MCF 10A (cell line): ENCODE measurements at regions not wholly inside any gene's neighbourhood (a gene's known extent, or its start where the extent isn't known, plus 50 kb on each side); places are given as distances from the start of the nearest gene placed in this dataset.
"Not testable (repeated sequence)": the region's sequence is repeated elsewhere in the genome, so short reads cannot be mapped to it uniquely, and the experiment has no call there.

Experiments used
- BruUV-seq: library from RNA; stranded (reverse); fragments of 400-500 nt; replicated peaks from 2 replicates; lab custom pipeline; 2021; lab: Mats Ljungman, UMichigan
- CTCF ChIA-PET: fragments of 300-600 bp; sonication (Branson Sonifier 250); formaldehyde crosslinking; extraction: SDS; loops from one replicate; lab custom pipeline; 2021; ENCODE audit warnings: antibody characterized with exemption, inconsistent platforms; lab: Yijun Ruan, JAX
- POLR2A ChIA-PET: fragments of 300-600, 350-650 bp; sonication (Branson Sonifier 250); formaldehyde crosslinking; extraction: SDS; loops from one replicate; lab custom pipeline; 2020; ENCODE audit warnings: antibody characterized with exemption, inconsistent platforms; lab: Yijun Ruan, JAX
- DNase-seq: peaks from one replicate; pipeline ENCODE4 v3.0.0-alpha.2; 2018; ENCODE audit not compliant: unreplicated experiment
- H3K27ac Mint-ChIP-seq: one replicate; pipeline ENCODE4 v1.8.0; 2022; ENCODE audit warnings: mild to moderate bottlenecking, low read depth, mixed read lengths; ENCODE audit not compliant: unreplicated experiment
- H3K27me3 Mint-ChIP-seq: one replicate; pipeline ENCODE4 v1.8.0; 2022; ENCODE audit warnings: mixed read lengths; ENCODE audit not compliant: insufficient read depth, unreplicated experiment
- H3K36me3 Mint-ChIP-seq: one replicate; pipeline ENCODE4 v1.8.0; 2022; ENCODE audit warnings: mild to moderate bottlenecking, moderate library complexity, mixed read lengths; ENCODE audit not compliant: insufficient read depth, unreplicated experiment
- H3K4me1 Mint-ChIP-seq: one replicate; pipeline ENCODE4 v1.8.0; 2022; ENCODE audit warnings: mixed read lengths; ENCODE audit not compliant: insufficient read depth, unreplicated experiment
- H3K4me3 Mint-ChIP-seq: one replicate; pipeline ENCODE4 v1.8.0; 2022; ENCODE audit warnings: mild to moderate bottlenecking, moderate library complexity, mixed read lengths; ENCODE audit not compliant: unreplicated experiment
- H3K9me3 Mint-ChIP-seq: one replicate; pipeline ENCODE4 v1.8.0; 2022; ENCODE audit warnings: mixed read lengths; ENCODE audit not compliant: unreplicated experiment
- CTCF ChIP-seq: fragments of 200-600 bp; IDR thresholded peaks from one replicate; pipeline ENCODE4 v1.8.0; 2022; ENCODE audit warnings: antibody characterized with exemption, mild to moderate bottlenecking; ENCODE audit not compliant: unreplicated experiment
- intact Hi-C: fragments of 100-400 bp; cut with micrococcal nuclease; formaldehyde crosslinking; loops from 2 replicates; pipeline ENCODE4 v1.14.1; 2022

GRCh38 chrX:125210146-125210545 lies 109.5 kb upstream of the TEX13C start:
- intact Hi-C loops = no loop called here
- ChIA-PET POLR2A (interaction anchor here (0.6 kb wide), 1 partner anchor 24 kb away, joined by 3 read pairs; no protein-coding TSS in a partner anchor), CTCF (no interaction called here)
- DNase-seq = no peak
- H3K4me3 Mint-ChIP-seq = no peak overlapping the region
- peaks cover 5% of the 10 kb centered on the region for H3K4me1 Mint-ChIP-seq
- peaks cover 7% of the 10 kb centered on the region for H3K9me3 Mint-ChIP-seq
- TF ChIP-seq CTCF = no peak
- no TSS peak for BruUV-seq
- H3K36me3 Mint-ChIP-seq = no peaks in the 10 kb centered on the region
- H3K27ac Mint-ChIP-seq = no peak overlapping the region
- H3K27me3 Mint-ChIP-seq = no peaks in the 10 kb centered on the region

GRCh38 chrX:125219852-125220251 lies 99.8 kb upstream of the TEX13C start:
- H3K27me3 Mint-ChIP-seq = no peaks in the 10 kb centered on the region
- no peak for DNase-seq
- BruUV-seq = no TSS peak

GRCh38 chrX:125236955-125237354 lies 82.7 kb upstream of the TEX13C start:
- ChIA-PET CTCF (interaction anchor here (0.7 kb wide), 1 partner anchor 9 kb away, joined by 3 read pairs; no protein-coding TSS in a partner anchor), POLR2A (no interaction called here)
- peaks cover 7% of the 10 kb centered on the region for H3K9me3 Mint-ChIP-seq
- TF ChIP-seq CTCF = no peak
- no TSS peak for BruUV-seq
- H3K4me3 Mint-ChIP-seq = no peak overlapping the region
- intact Hi-C loops = no loop called here
- H3K4me1 Mint-ChIP-seq = no peaks in the 10 kb centered on the region
- H3K27me3 Mint-ChIP-seq = no peaks in the 10 kb centered on the region
- DNase-seq = no peak
- H3K27ac Mint-ChIP-seq = no peak overlapping the region
- H3K36me3 Mint-ChIP-seq = no peaks in the 10 kb centered on the region

More at GRCh38 chrX:125219852-125220251, 99.8 kb upstream of the TEX13C start:
- Mint-ChIP-seq H3K9me3 (peaks cover 16% of the 10 kb centered on the region), H3K4me1 (peaks cover 5% of the 10 kb centered on the region), H3K36me3 (no peaks in the 10 kb centered on the region), H3K4me3 (no peak overlapping the region), H3K27ac (no peak overlapping the region)
- ChIA-PET CTCF (no interaction called here), POLR2A (no interaction called here)
- intact Hi-C loops = no loop called here
- TF ChIP-seq CTCF = no peak

- ChIA-PET POLR2A (interaction anchor here (0.7 kb wide), 1 partner anchor 43 kb away, joined by 3 read pairs; no protein-coding TSS in a partner anchor), CTCF (no interaction called here)
- Mint-ChIP-seq H3K4me3 (no peak overlapping the region), H3K27me3 (no peaks in the 10 kb centered on the region), H3K27ac (no peak overlapping the region), H3K9me3 (peaks cover 3% of the 10 kb centered on the region), H3K4me1 (peaks cover 8% of the 10 kb centered on the region), H3K36me3 (no peaks in the 10 kb centered on the region)
- DNase-seq = no peak
- intact Hi-C loops = no loop called here
- TF ChIP-seq CTCF = no peak
- no TSS peak for BruUV-seq
These were observed 70.7 kb upstream of the TEX13C start for GRCh38 chrX:125248931-125249330.

- H3K27ac Mint-ChIP-seq, H3K4me3 Mint-ChIP-seq, H3K27me3 Mint-ChIP-seq, intact Hi-C loops, BruUV-seq, H3K36me3 Mint-ChIP-seq, H3K9me3 Mint-ChIP-seq, POLR2A ChIA-PET, DNase-seq, H3K4me1 Mint-ChIP-seq: not testable (repeated sequence)
- CTCF ChIA-PET = interaction anchor here (0.6 to 1.0 kb wide), 2 partner anchors 12 to 398 kb away, joined by 3 to 5 read pairs; no protein-coding TSS in a partner anchor
These were observed 63.9 kb upstream of the TEX13C start for GRCh38 chrX:125255759-125256158.
